COLO829 (cell line): ENCODE measurements at regions not wholly inside any gene's neighbourhood (a gene's known extent, or its start where the extent isn't known, plus 50 kb on each side); places are given as distances from the start of the nearest gene placed in this dataset.
"Not testable (repeated sequence)": the region's sequence is repeated elsewhere in the genome, so short reads cannot be mapped to it uniquely, and the experiment has no call there.

Experiments
- DNase-seq: peaks from one replicate; pipeline ENCODE4 v3.0.0; 2012; ENCODE audit warnings: low spot score

DNA sequence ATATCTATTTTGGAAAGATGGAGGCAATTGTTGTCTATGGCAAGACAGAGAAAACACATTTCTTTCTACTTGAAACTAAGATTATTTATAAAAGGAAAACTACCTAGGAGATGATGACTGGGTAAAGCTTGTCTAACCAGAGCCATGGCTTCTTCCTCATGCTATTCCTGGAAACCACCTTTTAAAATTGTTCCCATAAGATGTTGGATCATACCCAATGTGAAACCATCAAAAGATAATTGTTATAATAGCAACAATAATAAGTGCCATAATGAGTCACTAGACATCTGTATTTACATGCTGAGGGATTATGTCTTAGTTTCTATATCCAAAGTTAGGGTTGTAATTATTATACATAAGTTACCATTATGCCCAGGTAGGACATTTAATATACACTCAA, 428.4 kb downstream of the KCNJ2 start:
- no peak for DNase-seq

DNA sequence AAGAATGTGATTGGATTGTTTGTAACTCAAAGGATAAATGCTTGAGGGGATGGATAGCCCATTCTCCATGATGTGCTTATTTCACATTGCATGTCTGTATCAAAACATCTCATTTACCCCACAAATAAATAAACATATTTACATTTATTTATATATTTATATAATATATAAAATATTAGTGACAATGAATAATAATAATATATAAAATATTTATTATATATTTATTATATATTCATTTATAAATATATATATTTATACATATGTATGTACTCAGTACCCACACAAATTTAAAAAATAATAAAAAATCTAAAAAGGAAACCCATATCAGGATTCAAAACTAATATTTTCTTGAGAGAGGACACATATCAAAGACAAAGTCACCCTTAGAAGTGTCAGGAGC, 429.9 kb downstream of the KCNJ2 start:
- no peak for DNase-seq

DNA sequence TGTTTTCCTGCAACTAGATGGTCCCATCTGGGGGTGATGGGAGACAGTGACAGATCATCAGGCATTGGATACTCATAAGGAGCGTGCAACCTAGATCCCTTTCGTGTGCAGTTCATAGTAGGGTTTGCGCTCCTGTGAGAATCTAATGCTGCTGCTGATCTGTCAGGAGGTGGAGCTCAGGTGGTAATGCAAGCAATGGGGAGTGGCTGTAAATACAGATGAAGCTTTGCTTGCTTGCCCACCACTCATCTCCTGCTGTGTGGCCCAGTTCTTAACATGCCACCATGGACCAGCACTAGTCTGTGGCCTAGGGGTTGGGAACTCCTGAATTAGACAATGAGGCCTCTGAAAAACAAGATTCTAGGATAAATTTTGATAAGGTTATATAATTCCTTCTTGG, 430.6 kb downstream of the KCNJ2 start:
- not testable (repeated sequence) for DNase-seq

DNA sequence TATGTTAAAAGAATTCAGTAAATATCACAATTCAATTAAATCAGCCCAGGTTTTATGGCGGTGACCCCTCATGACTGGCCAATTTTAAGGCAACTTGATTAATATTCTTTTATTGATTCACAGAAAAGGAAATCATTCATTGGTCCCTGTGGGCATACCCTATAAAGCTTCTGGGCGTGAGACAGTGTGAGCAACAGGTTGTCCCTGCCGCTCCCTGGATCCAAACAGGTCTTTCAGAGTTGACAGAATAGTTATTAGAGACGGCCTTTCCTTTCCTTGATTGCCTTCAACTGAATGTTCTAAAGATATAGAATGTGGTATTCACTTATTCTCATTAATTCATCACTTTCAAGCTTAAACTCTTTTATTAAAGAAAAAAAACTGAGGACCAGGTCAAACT, 433.9 kb downstream of the KCNJ2 start:
- no peak for DNase-seq

DNA sequence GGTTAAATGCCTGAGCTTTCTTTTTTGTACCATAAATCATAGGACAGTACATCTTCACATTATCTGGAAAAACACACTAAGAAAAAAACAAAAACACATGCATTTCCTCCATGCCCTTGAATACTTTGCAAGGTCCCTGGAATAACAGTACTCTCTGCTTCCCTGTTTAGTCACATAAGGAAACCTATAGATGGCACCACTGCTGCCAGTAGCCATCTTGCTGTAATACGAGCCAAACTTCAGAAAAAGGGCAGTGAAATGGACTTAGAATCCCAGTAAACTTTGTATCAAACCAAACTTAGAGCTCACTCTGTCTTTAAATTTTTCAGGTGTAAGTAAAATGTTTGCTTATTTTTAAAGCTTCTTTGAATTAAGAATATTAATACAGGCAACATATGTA, 435.5 kb downstream of the KCNJ2 start:
- no peak for DNase-seq

DNA sequence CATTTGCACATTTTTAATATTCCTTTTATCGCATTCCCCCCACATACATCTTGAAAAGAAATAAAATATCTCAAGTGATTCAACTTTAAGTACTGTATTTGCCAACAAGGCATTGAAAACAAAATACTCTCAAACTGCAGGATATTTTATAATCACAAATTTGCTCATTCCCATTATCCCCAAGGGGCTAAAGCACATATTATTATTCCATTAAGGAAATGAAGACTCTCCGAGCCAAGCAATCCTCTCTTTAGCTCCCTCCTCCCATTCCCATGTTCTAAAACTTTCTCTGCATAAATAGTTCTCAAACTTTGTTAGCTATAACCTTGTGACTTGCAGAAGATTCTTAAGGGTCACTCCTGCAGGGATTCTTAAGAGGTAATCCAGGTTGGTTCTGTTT, 436.8 kb downstream of the KCNJ2 start:
- no peak for DNase-seq

DNA sequence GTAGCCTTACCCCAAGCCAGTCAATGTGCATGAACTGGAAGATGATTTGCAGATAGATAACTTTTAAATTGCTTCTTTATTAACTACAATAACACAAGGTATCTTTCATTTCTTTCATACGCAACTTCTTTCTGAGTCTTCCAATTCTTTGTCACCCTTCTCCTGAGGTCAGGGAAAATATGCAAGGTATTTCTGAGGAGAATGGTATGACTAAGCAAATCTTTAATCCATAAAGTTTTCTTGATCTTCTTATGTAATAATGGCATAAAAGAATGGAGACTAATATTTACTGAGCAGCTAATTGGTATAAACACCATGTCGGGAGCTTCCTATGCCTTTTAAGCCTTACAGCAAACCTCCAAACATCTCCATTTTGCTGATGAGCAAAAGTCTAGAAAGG, 438.9 kb downstream of the KCNJ2 start:
- DNase-seq, result no peak

DNA sequence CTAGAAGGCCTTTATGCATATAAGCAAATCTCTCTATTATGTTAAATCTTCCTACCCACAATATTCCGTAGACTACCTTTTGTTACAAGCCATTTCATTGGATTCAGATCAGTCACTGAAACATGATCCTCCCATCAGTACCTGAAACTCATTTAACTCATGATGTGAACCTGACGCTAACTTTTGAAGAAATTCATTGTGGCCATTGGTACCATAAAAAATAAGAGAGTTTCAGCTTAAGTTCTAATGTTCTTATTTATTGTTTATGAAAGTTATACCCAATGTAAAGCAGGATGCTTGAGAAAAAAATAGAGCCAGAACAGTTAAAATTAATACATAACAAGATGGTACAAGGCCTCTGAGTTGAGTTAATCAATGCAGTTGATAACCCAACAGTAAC, 439.6 kb downstream of the KCNJ2 start:
- DNase-seq, result no peak

DNA sequence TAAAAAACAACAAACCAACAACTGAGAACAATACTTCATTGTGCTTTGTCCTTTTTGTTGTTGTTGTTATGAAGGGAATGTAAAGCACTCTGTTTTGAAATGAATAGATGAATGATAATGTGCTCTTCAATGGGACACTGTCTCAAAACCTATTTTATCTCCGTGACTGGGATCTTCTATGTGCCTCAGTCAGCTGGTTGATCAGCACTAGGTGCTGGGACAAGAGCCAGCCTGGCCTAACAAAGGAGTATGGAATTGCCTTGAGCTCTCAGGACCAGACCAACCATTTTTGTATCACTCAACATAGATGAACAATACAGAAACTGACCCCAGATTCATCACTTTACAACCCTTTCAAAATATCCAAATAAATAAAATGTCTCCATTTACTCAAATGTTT, 440.2 kb downstream of the KCNJ2 start:
- DNase-seq, result peak; percentile 28

DNA sequence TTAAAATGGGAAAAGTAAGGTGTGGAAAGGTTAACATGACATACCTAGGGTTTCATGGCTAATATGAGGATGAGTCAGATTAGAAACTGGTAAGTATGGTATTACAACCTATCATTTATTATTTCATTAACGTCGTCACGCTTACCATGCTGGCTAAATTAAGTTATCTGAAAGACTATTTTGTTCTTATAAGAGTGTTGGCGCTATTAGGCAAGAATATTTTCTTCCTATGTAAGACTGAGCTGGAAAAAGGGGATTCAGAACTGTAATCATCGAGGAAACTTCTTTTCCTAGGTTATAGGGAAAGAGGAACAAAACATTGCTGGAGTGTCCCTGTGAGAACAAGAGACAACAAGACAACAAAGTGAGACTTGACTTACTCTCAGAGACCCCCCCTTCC, 440.8 kb downstream of the KCNJ2 start:
- no peak for DNase-seq

DNA sequence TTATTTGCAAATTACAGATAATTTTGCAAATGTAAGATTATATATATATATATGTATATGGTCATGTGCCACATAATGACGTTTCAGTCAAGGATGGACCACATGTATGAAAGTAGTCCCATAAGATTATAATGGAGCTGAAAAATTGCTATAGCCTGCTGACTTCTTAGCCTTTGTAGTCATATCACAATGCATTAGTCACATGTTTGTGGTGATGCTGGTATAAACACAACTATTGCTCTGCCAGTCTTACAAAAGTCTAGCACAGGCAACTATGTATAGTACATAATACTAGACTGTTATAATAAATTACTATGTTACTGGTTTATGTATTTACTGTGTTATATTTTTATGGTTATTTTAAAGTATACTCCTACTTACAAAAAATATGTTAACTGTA, 444.3 kb downstream of the KCNJ2 start:
- no peak for DNase-seq

DNA sequence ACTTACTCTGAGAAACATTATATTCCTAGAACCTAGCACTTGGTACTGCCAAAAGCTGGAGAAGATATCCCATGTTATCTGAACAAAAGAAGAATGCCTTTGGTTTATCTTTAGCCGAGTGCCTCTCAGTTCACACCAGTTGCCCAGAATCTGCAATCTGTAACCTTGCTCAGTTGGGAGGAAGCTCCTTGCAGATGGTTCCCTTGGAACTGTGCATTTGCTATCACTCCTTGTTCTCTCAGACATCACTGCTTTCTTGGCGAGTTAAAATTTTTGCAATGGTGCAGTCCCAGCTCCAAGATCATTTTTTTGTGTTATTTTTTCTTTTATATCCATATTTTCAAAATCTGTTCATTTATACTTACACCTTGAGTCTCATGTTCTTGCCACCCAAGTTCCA, 446.5 kb downstream of the KCNJ2 start:
- DNase-seq, result no peak

DNA sequence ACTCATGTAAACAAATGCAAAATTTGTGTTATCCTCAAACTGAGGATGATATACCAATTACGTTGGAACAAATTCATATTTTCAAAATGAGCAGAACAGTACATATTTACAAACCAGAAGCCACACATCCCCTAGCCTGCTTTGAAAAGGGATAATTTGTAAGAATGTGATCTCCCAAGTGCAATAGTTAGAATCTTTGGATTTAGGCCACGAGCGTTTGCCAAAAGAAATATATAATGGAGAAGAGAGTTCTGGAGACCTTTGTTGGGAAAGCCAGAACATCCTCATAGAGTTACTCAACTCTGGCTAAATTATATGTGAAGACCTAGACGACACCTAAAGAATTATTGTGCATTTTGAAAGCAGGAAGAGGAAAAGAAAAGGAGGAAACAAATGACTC, 449.3 kb downstream of the KCNJ2 start:
- no peak for DNase-seq

DNA sequence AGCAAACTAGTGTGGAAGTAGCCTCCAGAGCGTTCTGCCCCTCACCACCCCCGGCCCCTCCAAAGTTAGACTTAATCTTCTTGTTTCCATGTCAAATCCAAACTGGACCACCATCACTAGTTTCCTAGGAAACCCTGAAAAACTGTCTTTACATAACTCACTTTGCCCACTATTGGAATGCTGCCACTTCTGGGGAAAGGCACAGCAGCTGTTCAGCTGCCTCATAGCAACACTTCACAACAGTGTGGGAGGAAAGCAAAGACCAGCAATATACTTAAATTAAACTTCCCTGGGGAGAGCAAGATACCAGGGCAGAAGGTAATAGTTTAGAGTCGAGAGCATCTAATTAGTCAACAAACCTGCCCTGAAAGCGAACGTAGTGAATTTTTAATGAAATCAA, 452.2 kb downstream of the KCNJ2 start:
- DNase-seq, result no peak

DNA sequence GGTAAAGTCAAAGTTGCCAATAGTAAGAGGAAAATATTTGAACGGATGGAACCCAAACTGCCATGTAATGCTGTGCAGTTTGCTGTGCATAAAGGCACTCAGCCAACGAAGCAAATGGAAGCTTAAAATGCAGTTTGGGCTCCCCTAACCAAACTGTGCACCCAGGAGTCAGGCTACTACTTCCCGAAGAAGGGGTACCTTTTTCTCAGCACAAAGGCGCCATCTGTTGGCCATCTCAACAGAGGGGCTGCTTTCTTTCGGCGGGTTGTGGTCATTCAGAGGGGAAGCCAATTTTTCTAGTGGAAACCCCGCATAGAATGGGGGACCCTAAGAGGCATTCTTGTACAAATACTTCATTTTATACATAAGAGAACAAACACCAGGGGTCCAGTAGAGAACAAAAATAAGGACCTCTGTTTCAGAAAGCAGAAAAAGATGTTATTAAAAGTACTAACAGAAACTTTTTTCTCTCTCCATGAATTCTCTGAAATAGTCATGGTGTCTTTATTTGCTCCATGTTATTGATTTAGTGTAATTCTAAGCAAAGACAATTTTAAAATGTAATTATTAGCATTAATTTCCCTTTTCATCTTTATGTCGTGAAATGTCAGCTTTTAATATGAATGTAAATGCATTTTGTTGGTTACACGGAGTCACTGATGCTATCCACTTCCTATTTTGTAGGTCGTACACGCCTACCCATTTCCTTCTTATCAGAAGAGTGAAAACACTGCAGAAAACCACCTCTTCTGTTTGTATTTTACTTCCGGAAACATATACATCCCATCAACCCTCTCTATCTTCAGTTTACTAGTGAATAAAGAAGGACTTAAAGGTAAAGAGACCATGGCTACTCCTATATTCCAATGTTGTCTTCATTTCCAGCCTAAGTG, 453.3 kb downstream of the KCNJ2 start:
- peak; percentile 31 for DNase-seq

DNA sequence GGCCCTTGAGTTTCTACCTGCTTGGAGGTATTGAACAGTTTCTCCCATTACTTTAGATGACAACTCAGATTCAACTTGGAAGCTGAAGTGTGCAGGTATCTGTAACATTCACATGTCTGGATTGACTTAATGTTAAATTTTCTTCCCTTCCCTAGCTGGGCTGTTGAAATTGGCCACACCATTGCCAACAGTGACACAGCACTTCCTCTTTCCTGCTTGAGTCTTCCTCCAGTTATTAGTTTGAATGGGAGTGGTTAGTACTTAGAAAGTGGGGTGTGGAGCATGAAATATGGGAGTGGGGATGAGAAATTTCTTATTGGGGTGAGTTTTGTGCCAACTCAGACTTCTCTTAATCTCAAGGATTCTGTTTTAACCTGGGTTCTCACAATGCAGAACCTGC, 454.9 kb downstream of the KCNJ2 start:
- DNase-seq, result no peak

DNA sequence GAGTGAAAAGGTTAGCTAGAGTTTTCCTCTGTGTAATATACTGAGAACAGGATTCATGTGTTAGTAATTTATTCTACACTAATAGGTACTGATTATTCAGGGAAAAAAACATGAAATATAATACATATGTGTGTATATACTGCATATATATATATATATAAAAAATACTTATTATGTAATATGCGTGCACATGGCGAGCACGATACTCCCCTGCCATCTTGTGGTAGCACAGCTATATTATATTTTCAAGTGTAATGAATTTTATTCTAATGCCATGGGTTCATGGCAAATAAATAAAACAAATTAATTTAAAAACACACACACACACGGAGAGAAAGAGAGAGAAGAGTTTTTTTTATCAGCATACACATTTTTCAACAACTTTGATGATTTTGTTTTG, 460.6 kb downstream of the KCNJ2 start:
- peak; percentile 28 for DNase-seq

DNA sequence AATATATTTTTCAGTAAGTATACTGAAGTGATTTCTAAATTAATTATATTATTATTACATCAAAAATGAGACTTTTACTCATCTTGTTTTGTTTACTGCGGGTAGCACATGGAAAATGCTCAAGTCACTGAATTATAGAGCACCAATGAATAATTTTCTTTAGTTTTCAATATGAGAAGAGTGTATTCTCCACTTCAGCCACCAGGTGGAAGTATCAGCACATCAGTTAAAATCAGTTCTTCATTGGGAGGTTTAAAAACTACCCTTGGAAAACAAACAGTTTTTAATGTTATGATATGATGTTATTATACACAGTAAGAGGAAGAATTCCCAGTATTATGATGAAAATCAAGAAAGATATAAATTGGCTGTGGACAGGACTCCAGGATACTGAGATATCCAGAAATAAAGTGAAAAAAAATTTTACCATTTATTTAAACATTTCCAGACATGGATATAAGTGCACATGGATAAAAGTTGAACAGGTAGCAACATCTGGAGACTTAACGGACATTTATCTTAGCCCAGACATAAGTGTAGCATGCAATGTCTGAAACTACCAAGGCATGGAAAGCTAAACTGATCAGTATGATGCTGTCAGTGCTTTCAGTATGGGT, 467.3 kb downstream of the KCNJ2 start:
- peak; percentile 58 for DNase-seq

DNA sequence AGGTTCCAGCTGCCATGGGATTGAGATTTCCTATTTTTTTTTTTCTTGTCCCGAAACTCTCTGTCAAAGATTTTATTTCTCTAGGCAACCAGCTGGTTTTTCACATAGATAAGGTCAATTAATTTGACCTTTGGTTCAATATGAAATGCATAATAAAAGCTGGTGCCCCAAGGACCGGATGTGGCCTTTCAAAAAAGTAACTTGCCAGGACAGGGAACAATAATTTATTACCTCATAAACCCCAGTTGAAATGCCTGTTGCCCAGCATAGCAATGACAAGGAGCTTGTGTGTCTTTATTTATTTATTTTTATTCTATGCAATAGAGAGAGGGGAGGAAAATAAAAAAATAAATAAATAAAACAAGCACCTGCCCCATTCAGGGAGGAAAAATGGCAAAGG, 472.7 kb downstream of the KCNJ2 start:
- no peak for DNase-seq

DNA sequence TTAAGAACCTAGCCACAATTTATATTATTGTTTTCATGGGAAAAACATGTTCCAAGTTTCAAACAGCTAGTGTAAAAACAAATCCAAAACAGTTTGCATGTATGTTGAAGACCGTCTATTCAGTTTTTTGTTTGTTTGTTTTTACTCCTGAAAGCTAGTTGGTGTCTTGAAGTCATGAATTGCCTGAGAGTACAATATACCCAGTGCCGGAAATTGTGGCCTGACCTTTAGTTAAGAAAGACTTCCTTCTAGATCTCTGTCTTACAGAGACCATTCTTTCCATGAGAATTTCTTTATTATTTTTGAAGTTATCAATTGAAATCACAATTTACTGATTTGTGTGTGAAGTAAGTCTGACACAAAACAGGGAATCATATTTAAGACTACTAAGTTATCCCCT, 474.8 kb downstream of the KCNJ2 start:
- no peak for DNase-seq

DNA sequence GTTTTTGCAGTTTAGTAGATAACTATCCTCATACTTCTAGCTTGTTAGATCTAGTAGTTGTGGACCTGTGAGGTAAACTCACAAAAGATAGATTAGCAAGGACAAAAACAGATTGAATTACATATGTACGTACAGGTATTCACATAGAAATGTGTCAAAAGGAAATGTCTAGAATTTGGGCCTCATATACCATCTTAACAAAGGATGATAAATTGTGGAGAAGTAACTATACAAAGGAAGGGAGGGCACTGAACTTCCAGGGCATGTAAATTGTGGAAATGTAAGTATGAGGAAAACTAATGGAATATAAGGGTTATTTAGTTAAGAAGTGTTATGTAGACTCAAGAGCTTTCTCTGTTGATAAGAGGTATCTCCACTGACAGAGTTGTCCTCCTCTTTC, 477.3 kb downstream of the KCNJ2 start:
- no peak for DNase-seq

DNA sequence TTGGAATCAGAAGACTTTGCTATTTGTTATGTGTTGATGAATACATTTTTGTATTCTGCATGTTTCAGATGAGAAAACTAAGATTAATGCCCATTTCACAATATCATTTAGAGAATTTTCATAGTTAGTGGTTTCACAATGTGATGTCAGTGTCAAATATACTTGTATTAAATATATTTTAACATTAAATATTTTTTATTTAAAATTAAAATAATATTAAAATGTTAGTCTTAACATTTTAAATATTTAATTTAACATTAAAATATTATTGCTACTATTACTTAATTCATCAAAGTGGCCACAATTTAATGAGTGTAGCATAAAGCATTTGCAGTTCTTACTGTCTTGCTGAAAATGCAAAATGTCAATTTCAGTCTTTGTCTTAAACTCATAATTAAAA, 478.8 kb downstream of the KCNJ2 start:
- no peak for DNase-seq

DNA sequence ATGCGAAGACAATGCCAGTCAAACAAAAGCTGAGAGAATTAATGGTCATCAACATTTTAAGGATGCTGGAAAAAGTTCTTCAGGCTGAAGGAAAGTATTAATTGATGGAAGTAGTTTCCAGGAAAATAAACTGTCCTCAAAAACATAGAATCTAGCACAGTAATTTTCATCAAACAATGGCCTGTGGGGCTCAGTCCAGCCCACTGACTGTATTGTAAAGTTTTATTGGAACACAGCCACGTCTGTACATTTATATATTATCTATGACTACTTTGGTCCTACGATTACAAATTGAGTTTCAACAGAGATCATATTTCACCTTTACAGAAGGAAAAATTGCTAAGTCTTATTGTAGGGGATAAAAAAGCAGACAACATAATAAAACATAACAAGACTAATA, 484.5 kb downstream of the KCNJ2 start:
- no peak for DNase-seq

DNA sequence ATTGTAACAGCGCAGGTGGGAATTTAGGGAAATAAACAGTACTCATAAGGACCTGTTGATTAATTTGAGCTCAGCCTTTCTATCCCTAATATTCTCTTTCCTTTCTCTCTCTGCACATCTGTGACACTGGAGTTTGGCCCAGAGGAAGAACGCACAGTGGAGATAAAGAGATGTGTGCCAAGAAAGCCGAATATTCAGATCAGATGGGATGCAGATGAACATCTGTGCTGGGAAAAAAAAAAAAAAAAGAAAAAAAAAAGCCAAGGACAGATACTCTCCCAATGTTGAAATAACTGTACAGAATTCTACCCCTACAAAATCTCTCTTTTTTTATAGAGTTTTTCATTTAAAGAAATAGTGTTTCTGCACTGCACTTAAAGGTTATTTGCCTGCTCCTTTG, 485.4 kb downstream of the KCNJ2 start:
- no peak for DNase-seq
